ENCODE measurements at regions not wholly inside any gene's neighbourhood (a gene's known extent, or its start where the extent isn't known, plus 50 kb on each side); places are given as distances from the start of the nearest gene placed in this dataset.

DNA sequence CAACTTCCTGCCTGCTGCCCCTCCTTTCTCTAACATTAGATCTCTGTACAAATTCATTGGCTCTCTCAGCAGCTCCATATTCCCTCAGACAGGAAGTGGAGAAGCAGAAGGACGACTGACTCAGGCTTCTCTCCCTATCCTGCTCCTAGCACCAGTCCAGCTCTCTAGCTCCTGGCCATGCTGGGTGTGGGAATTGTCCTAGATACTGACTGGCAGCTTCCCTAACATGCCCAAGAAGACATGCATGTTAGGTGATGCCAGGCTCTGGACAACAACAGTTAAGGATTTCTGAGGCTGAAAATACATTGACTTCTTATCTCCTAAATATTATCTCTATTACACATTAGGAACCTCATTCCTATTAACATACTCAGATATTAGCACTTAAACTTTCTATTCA lies 292.9 kb downstream of the IKZF2 start:
- BruUV-seq (replicated peaks): no TSS peak
- no peak overlapping the region for H3K27ac ChIP-seq (ENCODE audit: low read depth, low read length, poor library complexity, severe bottlenecking)
- H3K4me1 ChIP-seq (ENCODE audit: insufficient read depth, low read length, poor library complexity, severe bottlenecking): no peaks in the 10 kb centered on the region
- H3K36me3 ChIP-seq (ENCODE audit: insufficient read depth, low read length, poor library complexity, severe bottlenecking): no peaks in the 10 kb centered on the region
- ChIA-PET POLR2A (ENCODE audit: low non-redundant PET) (no interaction called here), CTCF (no interaction called here)
- intact Hi-C loops (cut with micrococcal nuclease; ENCODE audit: unreplicated experiment): no loop called here
- no peak overlapping the region for H3K4me3 ChIP-seq (ENCODE audit: low read depth, low read length, poor library complexity, severe bottlenecking)
- H3K27me3 ChIP-seq (replicated peaks; ENCODE audit: insufficient read depth, low read depth, low read length, poor library complexity): no peaks in the 10 kb centered on the region
- H3K9me3 ChIP-seq (ENCODE audit: low read depth, low read length, poor library complexity, severe bottlenecking): peaks cover 15% of the 10 kb centered on the region
- no peak for DNase-seq (ENCODE audit: low spot score)
- TF ChIP-seq EZH2 (IDR thresholded peaks at IDR 0.05; ENCODE audit: borderline replicate concordance, low read depth, low read length, poor library complexity, severe bottlenecking): no peak
- TF ChIP-seq, protein P1, sequence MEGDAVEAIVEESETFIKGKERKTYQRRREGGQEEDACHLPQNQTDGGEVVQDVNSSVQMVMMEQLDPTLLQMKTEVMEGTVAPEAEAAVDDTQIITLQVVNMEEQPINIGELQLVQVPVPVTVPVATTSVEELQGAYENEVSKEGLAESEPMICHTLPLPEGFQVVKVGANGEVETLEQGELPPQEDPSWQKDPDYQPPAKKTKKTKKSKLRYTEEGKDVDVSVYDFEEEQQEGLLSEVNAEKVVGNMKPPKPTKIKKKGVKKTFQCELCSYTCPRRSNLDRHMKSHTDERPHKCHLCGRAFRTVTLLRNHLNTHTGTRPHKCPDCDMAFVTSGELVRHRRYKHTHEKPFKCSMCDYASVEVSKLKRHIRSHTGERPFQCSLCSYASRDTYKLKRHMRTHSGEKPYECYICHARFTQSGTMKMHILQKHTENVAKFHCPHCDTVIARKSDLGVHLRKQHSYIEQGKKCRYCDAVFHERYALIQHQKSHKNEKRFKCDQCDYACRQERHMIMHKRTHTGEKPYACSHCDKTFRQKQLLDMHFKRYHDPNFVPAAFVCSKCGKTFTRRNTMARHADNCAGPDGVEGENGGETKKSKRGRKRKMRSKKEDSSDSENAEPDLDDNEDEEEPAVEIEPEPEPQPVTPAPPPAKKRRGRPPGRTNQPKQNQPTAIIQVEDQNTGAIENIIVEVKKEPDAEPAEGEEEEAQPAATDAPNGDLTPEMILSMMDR (conservative IDR thresholded peaks at IDR 0.05; ENCODE audit: low read depth, low read length): no peak

DNA sequence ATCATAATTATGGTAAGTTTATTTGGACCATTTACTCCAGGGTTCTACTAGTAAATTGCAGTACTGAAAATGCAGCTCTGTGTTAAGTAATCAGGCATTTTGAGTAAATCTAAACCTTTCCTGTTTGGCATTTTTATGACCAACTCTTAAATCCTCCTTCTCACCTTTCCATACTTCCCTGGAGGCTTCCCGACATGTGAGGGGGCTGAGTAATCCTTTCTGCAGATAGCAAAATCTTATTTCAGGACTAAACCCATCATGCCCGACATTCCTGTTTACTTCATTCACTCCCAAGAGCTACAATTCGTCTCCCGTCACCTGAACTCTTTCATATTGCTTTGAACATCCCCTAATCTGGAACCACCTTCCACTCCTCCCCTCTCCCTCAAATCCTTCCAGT lies 296.6 kb downstream of the IKZF2 start:
- TF ChIP-seq, protein P1 (conservative IDR thresholded peaks at IDR 0.05; ENCODE audit: low read depth, low read length): no peak
- no peak for TF ChIP-seq EZH2 (IDR thresholded peaks at IDR 0.05; ENCODE audit: borderline replicate concordance, low read depth, low read length, poor library complexity, severe bottlenecking)
- BruUV-seq (replicated peaks): no TSS peak
- intact Hi-C loops (cut with micrococcal nuclease; ENCODE audit: unreplicated experiment): no loop called here
- Histone ChIP-seq H3K27ac (ENCODE audit: low read depth, low read length, poor library complexity, severe bottlenecking) (no peak overlapping the region), H3K27me3 (replicated peaks; ENCODE audit: insufficient read depth, low read depth, low read length, poor library complexity) (no peaks in the 10 kb centered on the region), H3K4me3 (ENCODE audit: low read depth, low read length, poor library complexity, severe bottlenecking) (no peak overlapping the region), H3K4me1 (ENCODE audit: insufficient read depth, low read length, poor library complexity, severe bottlenecking) (no peaks in the 10 kb centered on the region), H3K9me3 (ENCODE audit: low read depth, low read length, poor library complexity, severe bottlenecking) (no peaks in the 10 kb centered on the region), H3K36me3 (ENCODE audit: insufficient read depth, low read length, poor library complexity, severe bottlenecking) (no peaks in the 10 kb centered on the region)
- ChIA-PET CTCF (no interaction called here), POLR2A (ENCODE audit: low non-redundant PET) (no interaction called here)
- no peak for DNase-seq (ENCODE audit: low spot score)

DNA sequence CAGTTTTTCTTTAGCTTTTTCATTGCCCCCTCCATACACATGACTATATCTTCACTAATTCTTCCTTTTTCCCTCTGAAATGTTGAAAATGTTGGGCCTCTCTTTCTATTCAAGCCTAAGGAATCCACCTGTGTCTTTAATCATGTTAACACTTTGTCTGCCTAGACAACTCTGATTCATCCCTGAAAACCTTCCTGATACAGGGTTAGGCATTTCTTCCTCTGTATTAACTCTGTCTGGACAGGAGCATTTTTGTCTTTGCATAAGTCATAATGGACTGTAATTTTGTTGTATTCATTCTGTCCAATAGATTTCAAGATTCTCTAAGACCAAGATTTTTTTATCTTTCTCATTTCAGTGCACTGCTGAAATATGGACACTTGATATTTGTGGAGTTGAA lies 297.3 kb downstream of the IKZF2 start:
- POLR2A ChIA-PET (ENCODE audit: low non-redundant PET): no interaction called here
- intact Hi-C loops (cut with micrococcal nuclease; ENCODE audit: unreplicated experiment): no loop called here
- no peaks in the 10 kb centered on the region for H3K36me3 ChIP-seq (ENCODE audit: insufficient read depth, low read length, poor library complexity, severe bottlenecking)
- CTCF ChIA-PET: no interaction called here
- no peak overlapping the region for H3K27ac ChIP-seq (ENCODE audit: low read depth, low read length, poor library complexity, severe bottlenecking)
- H3K4me3 ChIP-seq (ENCODE audit: low read depth, low read length, poor library complexity, severe bottlenecking): no peak overlapping the region
- TF ChIP-seq EZH2 (IDR thresholded peaks at IDR 0.05; ENCODE audit: borderline replicate concordance, low read depth, low read length, poor library complexity, severe bottlenecking): no peak
- TF ChIP-seq, protein P1 (conservative IDR thresholded peaks at IDR 0.05; ENCODE audit: low read depth, low read length): no peak
- no peaks in the 10 kb centered on the region for H3K9me3 ChIP-seq (ENCODE audit: low read depth, low read length, poor library complexity, severe bottlenecking)
- no peak for DNase-seq (ENCODE audit: low spot score)
- H3K4me1 ChIP-seq (ENCODE audit: insufficient read depth, low read length, poor library complexity, severe bottlenecking): no peaks in the 10 kb centered on the region
- no TSS peak for BruUV-seq (replicated peaks)
- H3K27me3 ChIP-seq (replicated peaks; ENCODE audit: insufficient read depth, low read depth, low read length, poor library complexity): no peaks in the 10 kb centered on the region

Measured in A673 (cell line).